ENCODE measurements at regions not wholly inside any gene's neighbourhood (a gene's known extent, or its start where the extent isn't known, plus 50 kb on each side); places are given as distances from the start of the nearest gene placed in this dataset.

DNA sequence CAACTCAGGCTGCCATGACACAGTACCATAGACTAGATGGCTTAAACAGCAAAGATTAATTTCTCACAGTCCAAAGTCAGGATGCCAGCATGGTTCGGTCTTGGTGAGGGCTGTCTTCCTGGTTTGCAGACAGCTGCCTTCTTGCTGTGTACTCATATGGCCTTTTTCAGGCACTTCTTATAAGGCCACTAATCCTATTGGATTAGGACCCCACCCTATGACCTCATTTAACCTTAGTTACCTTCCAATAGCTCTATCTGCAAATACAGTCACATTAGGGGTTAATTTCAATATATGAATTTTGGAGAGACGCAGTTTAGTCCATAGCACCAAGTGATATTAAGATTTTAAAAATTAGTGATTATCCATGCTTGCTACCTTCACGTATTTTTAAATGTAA is 297.8 kb downstream of the WDR72 start:
- TF ChIP-seq POLR2A (conservative IDR thresholded peaks at IDR 0.05) (no peak), FOXA3 (CRISPR knock-in tag; conservative IDR thresholded peaks at IDR 0.05 in 1 of 2, IDR thresholded peaks at IDR 0.05 in 1 of 2) (no peak), KLF16 (IDR thresholded peaks at IDR 0.05) (no peak), PHF8 (IDR thresholded peaks at IDR 0.05; ENCODE audit: borderline replicate concordance, low read length) (no peak), PHF20 (IDR thresholded peaks at IDR 0.05; ENCODE audit: partially characterized antibody) (no peak), ZKSCAN1 (IDR thresholded peaks at IDR 0.05; ENCODE audit: low read depth, low read length) (no peak), ZNF79 (CRISPR knock-in tag; IDR thresholded peaks at IDR 0.05; ENCODE audit: low read depth) (no peak), ZNF707 (CRISPR knock-in tag; conservative IDR thresholded peaks at IDR 0.05) (no peak)
- TF ChIP-seq, protein P1, sequence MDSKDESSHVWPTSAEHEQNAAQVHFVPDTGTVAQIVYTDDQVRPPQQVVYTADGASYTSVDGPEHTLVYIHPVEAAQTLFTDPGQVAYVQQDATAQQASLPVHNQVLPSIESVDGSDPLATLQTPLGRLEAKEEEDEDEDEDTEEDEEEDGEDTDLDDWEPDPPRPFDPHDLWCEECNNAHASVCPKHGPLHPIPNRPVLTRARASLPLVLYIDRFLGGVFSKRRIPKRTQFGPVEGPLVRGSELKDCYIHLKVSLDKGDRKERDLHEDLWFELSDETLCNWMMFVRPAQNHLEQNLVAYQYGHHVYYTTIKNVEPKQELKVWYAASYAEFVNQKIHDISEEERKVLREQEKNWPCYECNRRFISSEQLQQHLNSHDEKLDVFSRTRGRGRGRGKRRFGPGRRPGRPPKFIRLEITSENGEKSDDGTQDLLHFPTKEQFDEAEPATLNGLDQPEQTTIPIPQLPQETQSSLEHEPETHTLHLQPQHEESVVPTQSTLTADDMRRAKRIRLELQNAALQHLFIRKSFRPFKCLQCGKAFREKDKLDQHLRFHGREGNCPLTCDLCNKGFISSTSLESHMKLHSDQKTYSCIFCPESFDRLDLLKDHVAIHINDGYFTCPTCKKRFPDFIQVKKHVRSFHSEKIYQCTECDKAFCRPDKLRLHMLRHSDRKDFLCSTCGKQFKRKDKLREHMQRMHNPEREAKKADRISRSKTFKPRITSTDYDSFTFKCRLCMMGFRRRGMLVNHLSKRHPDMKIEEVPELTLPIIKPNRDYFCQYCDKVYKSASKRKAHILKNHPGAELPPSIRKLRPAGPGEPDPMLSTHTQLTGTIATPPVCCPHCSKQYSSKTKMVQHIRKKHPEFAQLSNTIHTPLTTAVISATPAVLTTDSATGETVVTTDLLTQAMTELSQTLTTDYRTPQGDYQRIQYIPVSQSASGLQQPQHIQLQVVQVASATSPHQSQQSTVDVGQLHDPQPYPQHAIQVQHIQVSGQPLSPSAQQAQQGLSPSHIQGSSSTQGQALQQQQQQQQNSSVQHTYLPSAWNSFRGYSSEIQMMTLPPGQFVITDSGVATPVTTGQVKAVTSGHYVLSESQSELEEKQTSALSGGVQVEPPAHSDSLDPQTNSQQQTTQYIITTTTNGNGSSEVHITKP (IDR thresholded peaks at IDR 0.05; ENCODE audit: partially characterized antibody) = no peak
- TF ChIP-seq, protein P2, sequence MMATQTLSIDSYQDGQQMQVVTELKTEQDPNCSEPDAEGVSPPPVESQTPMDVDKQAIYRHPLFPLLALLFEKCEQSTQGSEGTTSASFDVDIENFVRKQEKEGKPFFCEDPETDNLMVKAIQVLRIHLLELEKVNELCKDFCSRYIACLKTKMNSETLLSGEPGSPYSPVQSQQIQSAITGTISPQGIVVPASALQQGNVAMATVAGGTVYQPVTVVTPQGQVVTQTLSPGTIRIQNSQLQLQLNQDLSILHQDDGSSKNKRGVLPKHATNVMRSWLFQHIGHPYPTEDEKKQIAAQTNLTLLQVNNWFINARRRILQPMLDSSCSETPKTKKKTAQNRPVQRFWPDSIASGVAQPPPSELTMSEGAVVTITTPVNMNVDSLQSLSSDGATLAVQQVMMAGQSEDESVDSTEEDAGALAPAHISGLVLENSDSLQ (IDR thresholded peaks at IDR 0.05) = no peak
- TF ChIP-seq, protein P3, sequence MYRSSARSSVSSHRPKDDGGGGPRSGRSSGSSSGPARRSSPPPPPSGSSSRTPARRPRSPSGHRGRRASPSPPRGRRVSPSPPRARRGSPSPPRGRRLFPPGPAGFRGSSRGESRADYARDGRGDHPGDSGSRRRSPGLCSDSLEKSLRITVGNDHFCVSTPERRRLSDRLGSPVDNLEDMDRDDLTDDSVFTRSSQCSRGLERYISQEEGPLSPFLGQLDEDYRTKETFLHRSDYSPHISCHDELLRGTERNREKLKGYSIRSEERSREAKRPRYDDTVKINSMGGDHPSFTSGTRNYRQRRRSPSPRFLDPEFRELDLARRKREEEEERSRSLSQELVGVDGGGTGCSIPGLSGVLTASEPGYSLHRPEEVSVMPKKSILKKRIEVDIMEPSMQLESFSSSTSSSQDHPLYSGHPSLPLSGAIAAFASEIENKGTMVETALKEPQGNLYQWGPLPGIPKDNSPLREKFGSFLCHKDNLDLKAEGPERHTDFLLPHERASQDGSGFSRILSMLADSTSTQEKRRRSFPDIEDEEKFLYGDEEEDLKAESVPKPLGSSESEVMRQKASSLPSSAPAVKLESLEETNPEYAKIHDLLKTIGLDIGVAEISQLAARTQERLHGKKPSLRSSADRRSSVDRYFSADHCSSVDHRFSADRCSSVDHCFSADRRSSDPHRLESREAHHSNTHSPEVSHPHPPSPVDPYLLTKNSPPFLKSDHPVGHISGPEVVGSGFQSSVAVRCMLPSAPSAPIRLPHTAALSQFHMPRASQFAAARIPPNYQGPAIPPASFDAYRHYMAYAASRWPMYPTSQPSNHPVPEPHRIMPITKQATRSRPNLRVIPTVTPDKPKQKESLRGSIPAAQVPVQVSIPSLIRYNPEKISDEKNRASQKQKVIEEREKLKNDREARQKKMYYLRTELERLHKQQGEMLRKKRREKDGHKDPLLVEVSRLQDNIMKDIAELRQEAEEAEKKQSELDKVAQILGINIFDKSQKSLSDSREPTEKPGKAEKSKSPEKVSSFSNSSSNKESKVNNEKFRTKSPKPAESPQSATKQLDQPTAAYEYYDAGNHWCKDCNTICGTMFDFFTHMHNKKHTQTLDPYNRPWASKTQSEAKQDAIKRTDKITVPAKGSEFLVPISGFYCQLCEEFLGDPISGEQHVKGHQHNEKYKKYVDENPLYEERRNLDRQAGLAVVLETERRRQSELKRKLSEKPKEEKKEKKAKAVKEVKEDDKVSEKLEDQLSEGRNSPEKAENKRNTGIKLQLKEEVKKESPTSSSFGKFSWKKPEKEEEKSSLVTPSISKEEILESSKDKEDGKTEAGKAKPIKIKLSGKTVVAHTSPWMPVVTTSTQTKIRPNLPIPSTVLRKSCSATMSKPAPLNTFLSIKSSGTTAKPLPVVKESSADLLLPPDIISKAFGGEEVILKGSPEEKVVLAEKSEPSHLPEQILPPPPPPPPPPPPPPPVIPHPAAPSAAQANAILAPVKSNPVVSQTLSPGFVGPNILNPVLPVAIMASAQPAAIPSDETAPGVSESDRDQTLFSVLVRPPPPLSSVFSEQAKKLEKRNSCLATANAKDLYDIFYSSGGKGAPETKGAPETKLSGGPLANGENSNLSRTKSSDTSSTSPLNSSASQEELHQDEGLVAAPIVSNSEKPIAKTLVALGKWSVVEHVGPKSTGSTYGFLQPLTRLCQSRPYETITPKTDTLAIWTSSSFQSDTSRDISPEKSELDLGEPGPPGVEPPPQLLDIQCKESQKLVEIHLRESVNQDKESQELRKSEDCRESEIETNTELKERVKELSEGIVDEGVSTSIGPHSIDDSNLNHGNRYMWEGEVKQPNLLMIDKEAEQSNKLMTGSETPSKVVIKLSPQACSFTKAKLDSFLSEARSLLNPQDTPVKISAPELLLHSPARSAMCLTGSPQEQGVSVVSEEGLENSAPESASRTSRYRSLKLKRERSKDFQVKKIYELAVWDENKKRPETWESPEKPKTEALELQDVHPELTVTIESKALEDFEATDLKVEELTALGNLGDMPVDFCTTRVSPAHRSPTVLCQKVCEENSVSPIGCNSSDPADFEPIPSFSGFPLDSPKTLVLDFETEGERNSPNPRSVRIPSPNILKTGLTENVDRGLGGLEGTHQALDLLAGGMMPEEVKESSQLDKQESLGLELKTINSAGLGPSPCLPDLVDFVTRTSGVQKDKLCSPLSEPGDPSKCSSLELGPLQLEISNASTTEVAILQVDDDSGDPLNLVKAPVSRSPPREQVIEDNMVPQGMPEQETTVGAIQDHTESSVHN (IDR thresholded peaks at IDR 0.05; ENCODE audit: borderline replicate concordance in 1 of 2, low read depth in 1 of 2) = no peak
- TF ChIP-seq, protein P4, sequence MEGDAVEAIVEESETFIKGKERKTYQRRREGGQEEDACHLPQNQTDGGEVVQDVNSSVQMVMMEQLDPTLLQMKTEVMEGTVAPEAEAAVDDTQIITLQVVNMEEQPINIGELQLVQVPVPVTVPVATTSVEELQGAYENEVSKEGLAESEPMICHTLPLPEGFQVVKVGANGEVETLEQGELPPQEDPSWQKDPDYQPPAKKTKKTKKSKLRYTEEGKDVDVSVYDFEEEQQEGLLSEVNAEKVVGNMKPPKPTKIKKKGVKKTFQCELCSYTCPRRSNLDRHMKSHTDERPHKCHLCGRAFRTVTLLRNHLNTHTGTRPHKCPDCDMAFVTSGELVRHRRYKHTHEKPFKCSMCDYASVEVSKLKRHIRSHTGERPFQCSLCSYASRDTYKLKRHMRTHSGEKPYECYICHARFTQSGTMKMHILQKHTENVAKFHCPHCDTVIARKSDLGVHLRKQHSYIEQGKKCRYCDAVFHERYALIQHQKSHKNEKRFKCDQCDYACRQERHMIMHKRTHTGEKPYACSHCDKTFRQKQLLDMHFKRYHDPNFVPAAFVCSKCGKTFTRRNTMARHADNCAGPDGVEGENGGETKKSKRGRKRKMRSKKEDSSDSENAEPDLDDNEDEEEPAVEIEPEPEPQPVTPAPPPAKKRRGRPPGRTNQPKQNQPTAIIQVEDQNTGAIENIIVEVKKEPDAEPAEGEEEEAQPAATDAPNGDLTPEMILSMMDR (IDR thresholded peaks at IDR 0.05 in 2 of 3, conservative IDR thresholded peaks at IDR 0.05 in 1 of 3; ENCODE audit: insufficient read depth in 2 of 3, low read depth in 1 of 3, low read length in 3 of 3) = no peak
